CD14-positive monocyte (primary cell): ENCODE measurements at regions not wholly inside any gene's neighbourhood (a gene's known extent, or its start where the extent isn't known, plus 50 kb on each side); places are given as distances from the start of the nearest gene placed in this dataset.

Experiments used
- DNase-seq, 3 donors: peaks; one replicate each; pipeline ENCODE4 v3.0.0-alpha.2; 2011 to 2022
- H2AFZ ChIP-seq: 2 replicates; pipeline ENCODE4 v1.6.0; 2012; ENCODE audit warnings: mild to moderate bottlenecking, low read depth, low read length, inconsistent platforms; ENCODE audit not compliant: insufficient read depth, poor library complexity, severe bottlenecking
- H3K27ac ChIP-seq, 2 donors: 1 replicate in 1 of 2; 2 replicates in 1 of 2; pipeline ENCODE4 v1.5.1; 2012 to 2013; ENCODE audit warnings: low read length in 2 of 2, control low read depth in 1 of 2, inconsistent platforms in 1 of 2, low read depth in 1 of 2, mild to moderate bottlenecking in 1 of 2
- H3K27me3 ChIP-seq, 2 donors: one replicate each; pipeline versions ENCODE4 v1.6.0 to v1.6.1; 2011 to 2013; ENCODE audit warnings: low read length in 2 of 2; ENCODE audit not compliant: control insufficient read depth in 2 of 2, insufficient read depth in 2 of 2
- H3K36me3 ChIP-seq, 2 donors: replicated peaks in 1 of 2; 1 replicate in 1 of 2; 2 replicates in 1 of 2; pipeline versions ENCODE4 v1.5.1 to v1.6.1; 2012 to 2013; ENCODE audit warnings: low read length in 2 of 2, control low read depth in 1 of 2, inconsistent platforms in 1 of 2, mild to moderate bottlenecking in 1 of 2; ENCODE audit not compliant: insufficient read depth in 2 of 2, control insufficient read depth in 1 of 2
- H3K4me1 ChIP-seq, 2 donors: 1 replicate in 1 of 2; 2 replicates in 1 of 2; pipeline versions ENCODE4 v1.5.1 to v1.6.1; 2012 to 2013; ENCODE audit warnings: low read length in 2 of 2, control low read depth in 1 of 2, inconsistent platforms in 1 of 2, mild to moderate bottlenecking in 1 of 2, moderate library complexity in 1 of 2; ENCODE audit not compliant: insufficient read depth in 2 of 2, control insufficient read depth in 1 of 2
- H3K4me2 ChIP-seq: replicated peaks from 2 replicates; pipeline ENCODE3; 2012; ENCODE audit warnings: low read length, moderate library complexity, mild to moderate bottlenecking; ENCODE audit not compliant: poor library complexity, severe bottlenecking; ENCODE audit errors: extremely low read depth
- H3K4me3 ChIP-seq, 3 experiments: fragments of 200-600 bp in 1 of 3; sonication (generic) in 1 of 3; replicated peaks in 1 of 3; 1 replicate in 2 of 3; 2 replicates in 1 of 3; pipeline ENCODE4 v1.5.1; 2011 to 2013; ENCODE audit warnings: low read length in 3 of 3, mild to moderate bottlenecking in 3 of 3, control low read depth in 2 of 3, low read depth in 2 of 3, inconsistent platforms in 1 of 3, moderate library complexity in 1 of 3
- H3K79me2 ChIP-seq: 2 replicates; pipeline ENCODE4 v1.6.0; 2012; ENCODE audit warnings: mild to moderate bottlenecking, control low read depth, inconsistent platforms, low read length, moderate library complexity; ENCODE audit not compliant: insufficient read depth
- H3K9ac ChIP-seq: 2 replicates; pipeline ENCODE4 v1.6.0; 2017; ENCODE audit warnings: low read length, mild to moderate bottlenecking; ENCODE audit not compliant: insufficient read depth, poor library complexity, severe bottlenecking
- H3K9me3 ChIP-seq, 2 donors: replicated peaks in 1 of 2; 1 replicate in 1 of 2; 2 replicates in 1 of 2; pipeline versions ENCODE4 v1.5.1 to v1.6.1; 2012 to 2013; ENCODE audit warnings: low read length in 2 of 2, control low read depth in 1 of 2; ENCODE audit not compliant: control insufficient read depth in 1 of 2, insufficient read depth in 1 of 2
- H4K20me1 ChIP-seq: 2 replicates; pipeline ENCODE4 v1.6.0; 2012; ENCODE audit warnings: mild to moderate bottlenecking, low read length, control low read depth, moderate library complexity; ENCODE audit not compliant: insufficient read depth
- H3K27ac Mint-ChIP-seq, 7 donors: one replicate each; pipeline ENCODE4 v1.8.0; 2020; ENCODE audit warnings: mild to moderate bottlenecking in 7 of 7, mixed read lengths in 7 of 7, moderate library complexity in 6 of 7, inconsistent platforms in 2 of 7
- H3K27me3 Mint-ChIP-seq, 3 donors: one replicate each; pipeline ENCODE4 v1.8.0; 2021 to 2022; ENCODE audit warnings: low read depth in 3 of 3, mild to moderate bottlenecking in 3 of 3, mixed read lengths in 3 of 3, moderate library complexity in 3 of 3, inconsistent platforms in 1 of 3
- H3K36me3 Mint-ChIP-seq, 2 donors: one replicate each; pipeline ENCODE4 v1.8.0; 2020; ENCODE audit warnings: mixed read lengths in 2 of 2, inconsistent platforms in 1 of 2, mild to moderate bottlenecking in 1 of 2
- H3K4me1 Mint-ChIP-seq: one replicate; pipeline ENCODE4 v1.8.0; 2020; ENCODE audit warnings: mild to moderate bottlenecking, mixed read lengths
- H3K4me3 Mint-ChIP-seq, 2 donors: one replicate each; pipeline ENCODE4 v1.8.0; 2020; ENCODE audit warnings: mild to moderate bottlenecking in 2 of 2, mixed read lengths in 2 of 2, moderate library complexity in 1 of 2
- H3K9me3 Mint-ChIP-seq, 7 donors: one replicate each; pipeline ENCODE4 v1.8.0; 2020 to 2022; ENCODE audit warnings: mixed read lengths in 7 of 7, mild to moderate bottlenecking in 6 of 7, moderate library complexity in 6 of 7, inconsistent platforms in 2 of 7
- WGBS: methylation state at CpG from one replicate; pipeline ENCODE4 v1.1.5; 2013; ENCODE audit warnings: missing lambda C conversion rate; ENCODE audit not compliant: insufficient coverage; 5-methylcytosine and 5-hydroxymethylcytosine counted together
- intact Hi-C, 2 donors: fragments of 100-400 bp; cut with micrococcal nuclease; formaldehyde crosslinking; loops; one replicate each; pipeline versions ENCODE4 v1.15.0 to v1.15.1; 2023
- TF ChIP-seq, protein P1 (sequence below): fragments of 200-600 bp; IDR thresholded peaks from one replicate; pipeline ENCODE4 v1.8.0; 2022; ENCODE audit warnings: antibody characterized with exemption, mild to moderate bottlenecking

DNA sequence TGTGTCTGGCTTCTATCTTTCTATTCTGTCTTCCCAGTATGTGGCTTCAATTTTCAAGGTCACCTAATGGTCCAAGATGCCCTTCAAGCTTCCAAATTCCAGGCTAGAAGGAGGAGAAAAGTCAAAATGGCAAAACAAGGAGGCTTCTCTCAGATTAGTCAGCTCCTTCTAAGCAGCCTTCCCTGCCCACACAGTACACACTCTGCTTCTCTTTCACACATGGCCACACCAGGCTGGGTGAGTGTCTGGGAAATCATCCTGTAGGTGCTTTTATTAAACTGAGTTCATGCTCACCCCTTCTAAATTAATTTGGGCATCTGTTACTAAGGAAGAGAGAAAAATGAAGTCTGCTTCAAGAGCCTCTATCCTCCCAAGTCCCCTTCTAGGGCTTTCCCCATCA is 277.2 kb upstream of the MGAT5 start:
- Mint-ChIP-seq H3K4me1 (peaks cover 5% of the 10 kb centered on the region), H3K27ac (no peak overlapping the region), H3K27me3 (peaks cover 0 to 3% (median 2%) of the 10 kb centered on the region in 3 donors), H3K4me3 (no peak overlapping the region), H3K9me3 (peaks cover 0 to 14% (median 3%) of the 10 kb centered on the region in 7 donors), H3K36me3 (no peaks in the 10 kb centered on the region)
- TF ChIP-seq, protein P1, sequence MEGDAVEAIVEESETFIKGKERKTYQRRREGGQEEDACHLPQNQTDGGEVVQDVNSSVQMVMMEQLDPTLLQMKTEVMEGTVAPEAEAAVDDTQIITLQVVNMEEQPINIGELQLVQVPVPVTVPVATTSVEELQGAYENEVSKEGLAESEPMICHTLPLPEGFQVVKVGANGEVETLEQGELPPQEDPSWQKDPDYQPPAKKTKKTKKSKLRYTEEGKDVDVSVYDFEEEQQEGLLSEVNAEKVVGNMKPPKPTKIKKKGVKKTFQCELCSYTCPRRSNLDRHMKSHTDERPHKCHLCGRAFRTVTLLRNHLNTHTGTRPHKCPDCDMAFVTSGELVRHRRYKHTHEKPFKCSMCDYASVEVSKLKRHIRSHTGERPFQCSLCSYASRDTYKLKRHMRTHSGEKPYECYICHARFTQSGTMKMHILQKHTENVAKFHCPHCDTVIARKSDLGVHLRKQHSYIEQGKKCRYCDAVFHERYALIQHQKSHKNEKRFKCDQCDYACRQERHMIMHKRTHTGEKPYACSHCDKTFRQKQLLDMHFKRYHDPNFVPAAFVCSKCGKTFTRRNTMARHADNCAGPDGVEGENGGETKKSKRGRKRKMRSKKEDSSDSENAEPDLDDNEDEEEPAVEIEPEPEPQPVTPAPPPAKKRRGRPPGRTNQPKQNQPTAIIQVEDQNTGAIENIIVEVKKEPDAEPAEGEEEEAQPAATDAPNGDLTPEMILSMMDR, result no peak
- DNase-seq, result no peak
- Histone ChIP-seq H3K9ac (no peak overlapping the region), H2AFZ (no peak overlapping the region), H3K27ac (no peak overlapping the region), H3K27me3 (no peaks in the 10 kb centered on the region), H3K4me1 (no peaks in the 10 kb centered on the region), H4K20me1 (no peaks in the 10 kb centered on the region), H3K36me3 (no peaks in the 10 kb centered on the region), H3K4me3 (no peak overlapping the region), H3K79me2 (no peaks in the 10 kb centered on the region), H3K9me3 (no peaks in the 10 kb centered on the region), H3K4me2 (no peak overlapping the region)
- intact Hi-C loops, result no loop called here

DNA sequence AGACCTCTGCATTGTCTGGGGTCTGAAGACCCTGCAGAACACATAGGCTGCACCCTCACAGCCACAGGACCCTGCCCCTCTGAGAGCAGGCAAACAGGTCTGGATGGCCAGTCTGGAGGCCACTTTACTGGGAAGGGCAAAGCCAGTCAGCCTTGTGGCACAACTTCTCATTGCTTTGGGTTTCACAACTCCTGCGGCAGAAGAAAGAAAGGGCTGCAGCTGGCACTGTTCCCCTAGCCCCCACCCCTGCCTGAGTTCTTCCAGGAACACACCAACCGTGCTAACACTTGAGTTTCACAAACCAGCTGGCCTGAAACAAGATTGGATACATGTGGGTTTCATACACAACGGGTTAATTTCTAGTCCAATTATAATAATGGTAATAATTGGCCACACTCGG is 276.5 kb upstream of the MGAT5 start:
- no peak overlapping the region for H2AFZ ChIP-seq
- no peak overlapping the region for H3K4me2 ChIP-seq
- no peaks in the 10 kb centered on the region for H3K79me2 ChIP-seq
- no peaks in the 10 kb centered on the region for H4K20me1 ChIP-seq
- Mint-ChIP-seq H3K27me3 (peaks cover 0 to 3% (median 2%) of the 10 kb centered on the region in 3 donors), H3K4me1 (peaks cover 5% of the 10 kb centered on the region), H3K9me3 (peaks cover 0 to 13% (median 3%) of the 10 kb centered on the region in 7 donors), H3K27ac (no peak overlapping the region), H3K4me3 (no peak overlapping the region), H3K36me3 (no peaks in the 10 kb centered on the region)
- H3K4me1 ChIP-seq, result no peaks in the 10 kb centered on the region
- H3K36me3 ChIP-seq, result no peaks in the 10 kb centered on the region
- no peak overlapping the region for H3K4me3 ChIP-seq
- intact Hi-C loops, result no loop called here
- H3K9me3 ChIP-seq, result no peaks in the 10 kb centered on the region
- WGBS, result 0% methylated on average over 1 of the region's 4 CpGs
- DNase-seq, result no peak
- H3K27ac ChIP-seq, result no peak overlapping the region
- TF ChIP-seq, protein P1, result no peak
- no peaks in the 10 kb centered on the region for H3K27me3 ChIP-seq
- no peak overlapping the region for H3K9ac ChIP-seq
